ENCODE measurements at regions not wholly inside any gene's neighbourhood (a gene's known extent, or its start where the extent isn't known, plus 50 kb on each side); places are given as distances from the start of the nearest gene placed in this dataset.

- POLR2A ChIA-PET: no interaction called here
- H3K4me3 ChIP-seq (ENCODE audit: low read depth, low read length): no peak overlapping the region
- intact Hi-C loops (cut with micrococcal nuclease; ENCODE audit: unreplicated experiment): no loop called here
- no peaks in the 10 kb centered on the region for H3K9me3 ChIP-seq
- Mint-ChIP-seq H3K9me3 (ENCODE audit: unreplicated experiment) (no peaks in the 10 kb centered on the region), H3K27ac (ENCODE audit: unreplicated experiment) (no peak overlapping the region), H3K4me1 (ENCODE audit: low read depth, unreplicated experiment) (no peaks in the 10 kb centered on the region), H3K36me3 (ENCODE audit: insufficient read depth, unreplicated experiment) (no peaks in the 10 kb centered on the region), H3K27me3 (ENCODE audit: insufficient read depth, unreplicated experiment) (peaks cover 5% of the 10 kb centered on the region), H3K4me3 (ENCODE audit: unreplicated experiment) (no peak overlapping the region)
- H3K36me3 ChIP-seq (ENCODE audit: control insufficient read depth, insufficient read depth, low read length): no peaks in the 10 kb centered on the region
- no peaks in the 10 kb centered on the region for H3K4me1 ChIP-seq
- TF ChIP-seq CTCF (IDR thresholded peaks at IDR 0.05; ENCODE audit: insufficient read depth in 1 of 2, low read depth in 1 of 2, low read length in 1 of 2, severe bottlenecking in 1 of 2, unreplicated experiment in 1 of 2): no peak
- BruUV-seq (replicated peaks): no TSS peak
- no peak for DNase-seq
- CTCF ChIA-PET: no interaction called here
- H3K27me3 ChIP-seq (replicated peaks; ENCODE audit: control insufficient read depth, insufficient read depth, low read length): no peaks in the 10 kb centered on the region
Measured at GRCh38 chr12:63308671-63309070, 157.7 kb upstream of the AVPR1A start.

GRCh38 chr12:63307849-63308248 is 156.8 kb upstream of the AVPR1A start:
- CTCF ChIA-PET: no interaction called here

GRCh38 chr12:63305901-63306875 is 155.2 kb upstream of the AVPR1A start:
- Histone ChIP-seq H3K4me3 (ENCODE audit: low read depth, low read length) (no peak overlapping the region), H3K36me3 (ENCODE audit: control insufficient read depth, insufficient read depth, low read length) (no peaks in the 10 kb centered on the region), H3K27me3 (replicated peaks; ENCODE audit: control insufficient read depth, insufficient read depth, low read length) (no peaks in the 10 kb centered on the region), H3K4me1 (no peaks in the 10 kb centered on the region), H3K9me3 (no peaks in the 10 kb centered on the region)
- no peaks in the 10 kb centered on the region for H3K36me3 Mint-ChIP-seq (ENCODE audit: insufficient read depth, unreplicated experiment)
- CTCF ChIA-PET: no interaction called here
- no TSS peak for BruUV-seq (replicated peaks)
- H3K4me1 Mint-ChIP-seq (ENCODE audit: low read depth, unreplicated experiment): no peaks in the 10 kb centered on the region
- H3K9me3 Mint-ChIP-seq (ENCODE audit: unreplicated experiment): no peaks in the 10 kb centered on the region
- no peak for DNase-seq
- H3K27me3 Mint-ChIP-seq (ENCODE audit: insufficient read depth, unreplicated experiment): peaks cover 5% of the 10 kb centered on the region
- no peak overlapping the region for H3K4me3 Mint-ChIP-seq (ENCODE audit: unreplicated experiment)
- no peak for TF ChIP-seq CTCF (IDR thresholded peaks at IDR 0.05; ENCODE audit: insufficient read depth in 1 of 2, low read depth in 1 of 2, low read length in 1 of 2, severe bottlenecking in 1 of 2, unreplicated experiment in 1 of 2)
- H3K27ac Mint-ChIP-seq (ENCODE audit: unreplicated experiment): no peak overlapping the region
- POLR2A ChIA-PET: no interaction called here
- intact Hi-C loops (cut with micrococcal nuclease; ENCODE audit: unreplicated experiment): no loop called here

More at GRCh38 chr12:63307849-63308248, 156.8 kb upstream of the AVPR1A start:
- no peaks in the 10 kb centered on the region for H3K36me3 ChIP-seq (ENCODE audit: control insufficient read depth, insufficient read depth, low read length)
- H3K9me3 ChIP-seq: no peaks in the 10 kb centered on the region
- no peak overlapping the region for H3K4me3 ChIP-seq (ENCODE audit: low read depth, low read length)
- Mint-ChIP-seq H3K4me3 (ENCODE audit: unreplicated experiment) (no peak overlapping the region), H3K36me3 (ENCODE audit: insufficient read depth, unreplicated experiment) (no peaks in the 10 kb centered on the region), H3K27ac (ENCODE audit: unreplicated experiment) (no peak overlapping the region), H3K4me1 (ENCODE audit: low read depth, unreplicated experiment) (no peaks in the 10 kb centered on the region), H3K27me3 (ENCODE audit: insufficient read depth, unreplicated experiment) (peaks cover 5% of the 10 kb centered on the region), H3K9me3 (ENCODE audit: unreplicated experiment) (no peaks in the 10 kb centered on the region)
- no peak for DNase-seq
- POLR2A ChIA-PET: no interaction called here
- no peaks in the 10 kb centered on the region for H3K27me3 ChIP-seq (replicated peaks; ENCODE audit: control insufficient read depth, insufficient read depth, low read length)
- no peaks in the 10 kb centered on the region for H3K4me1 ChIP-seq
- no peak for TF ChIP-seq CTCF (IDR thresholded peaks at IDR 0.05; ENCODE audit: insufficient read depth in 1 of 2, low read depth in 1 of 2, low read length in 1 of 2, severe bottlenecking in 1 of 2, unreplicated experiment in 1 of 2)
- no TSS peak for BruUV-seq (replicated peaks)
- intact Hi-C loops (cut with micrococcal nuclease; ENCODE audit: unreplicated experiment): no loop called here

Data from Caco-2 (cell line).